Panc1 (cell line): ENCODE measurements at regions not wholly inside any gene's neighbourhood (a gene's known extent, or its start where the extent isn't known, plus 50 kb on each side); places are given as distances from the start of the nearest gene placed in this dataset.

Experiments
- CTCF ChIP-seq: fragments of 450-650 bp; IDR thresholded peaks from 2 replicates; pipeline ENCODE4 v1.5.1; 2017; ENCODE audit warnings: mild to moderate bottlenecking
- POLR2AphosphoS5 ChIP-seq: IDR thresholded peaks from 2 replicates; pipeline ENCODE4 v1.6.1; 2012; ENCODE audit warnings: mild to moderate bottlenecking, low read depth, low read length, moderate library complexity
- REST ChIP-seq, 2 experiments: IDR thresholded peaks; 2 replicates each; pipeline ENCODE4 v1.6.1; 2011 to 2012; ENCODE audit warnings: low read depth in 2 of 2, control low read depth in 1 of 2, low read length in 1 of 2, mild to moderate bottlenecking in 1 of 2, moderate library complexity in 1 of 2; ENCODE audit not compliant: insufficient read depth in 1 of 2
- SIN3A ChIP-seq: IDR thresholded peaks from 2 replicates; pipeline ENCODE4 v1.6.1; 2012; ENCODE audit warnings: low read depth, mild to moderate bottlenecking, low read length, moderate library complexity, borderline replicate concordance; ENCODE audit not compliant: insufficient read depth

- no peak for TF ChIP-seq CTCF
- no peak for TF ChIP-seq REST (IDR thresholded peaks at IDR 0.05; ENCODE audit: insufficient read depth in 1 of 2, low read depth in 2 of 2, low read length in 1 of 2)
- TF ChIP-seq SIN3A: no peak
- TF ChIP-seq POLR2AphosphoS5: no peak
Measured at GRCh38 chr7:68249611-68250010, 1253.0 kb downstream of the TYW1 start.
